ENCODE measurements at regions not wholly inside any gene's neighbourhood (a gene's known extent, or its start where the extent isn't known, plus 50 kb on each side); places are given as distances from the start of the nearest gene placed in this dataset.

DNA sequence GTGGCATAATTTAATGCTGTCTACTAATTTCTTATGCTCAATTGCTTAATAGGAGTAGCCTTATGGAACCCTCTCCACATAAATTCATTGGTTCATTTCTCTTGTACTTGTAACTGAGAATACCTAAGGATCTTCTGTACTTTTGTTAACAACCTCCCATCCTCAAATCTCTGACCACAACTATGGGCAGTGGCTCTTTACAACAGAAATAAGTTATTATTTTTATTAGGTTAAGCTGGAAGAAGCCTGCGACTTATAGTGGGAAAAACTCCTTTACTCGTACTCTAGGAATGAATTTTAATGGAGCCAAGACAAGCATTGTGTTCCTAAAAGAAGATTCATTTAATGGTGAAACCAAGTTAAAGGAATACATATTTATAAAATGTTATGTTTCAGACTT, 337.1 kb upstream of the CTSO start:
- no peak for TF ChIP-seq CTCF (conservative IDR thresholded peaks at IDR 0.05 in 1 of 2, IDR thresholded peaks at IDR 0.05 in 1 of 2; ENCODE audit: extremely low read depth in 1 of 2, insufficient read depth in 1 of 2, low read depth in 1 of 2, low read length in 2 of 2)
- no peak for TF ChIP-seq EZH2 (IDR thresholded peaks at IDR 0.05; ENCODE audit: borderline replicate concordance, low read length)

Measured in mammary epithelial cell (primary cell).